Fibroblast of peridontal ligament (primary cell): ENCODE measurements at regions not wholly inside any gene's neighbourhood (a gene's known extent, or its start where the extent isn't known, plus 50 kb on each side); places are given as distances from the start of the nearest gene placed in this dataset.
A peak's percentile ranks its signal among the peaks of the same experiment; 100 is the strongest.

ENCODE experiments used
- DNase-seq: peaks from one replicate; pipeline ENCODE4 v3.0.0-alpha.2; 2010; ENCODE audit errors: extremely low read depth

DNA sequence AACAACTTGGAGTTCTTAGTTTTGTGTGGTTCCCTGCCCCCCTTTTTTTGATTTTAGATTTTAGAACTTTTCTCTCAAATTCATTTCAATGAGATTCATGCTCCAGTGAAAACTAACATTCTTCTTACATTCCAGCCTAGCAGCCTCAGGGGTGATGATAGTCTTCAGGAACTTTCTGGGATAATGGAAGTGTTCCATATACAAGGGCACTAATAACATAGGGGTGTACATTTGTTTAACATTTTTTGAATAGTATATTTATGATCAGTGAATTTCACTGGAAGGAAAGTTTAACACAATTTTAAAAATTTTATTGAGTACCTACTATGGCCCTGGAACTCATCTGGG lies 61.4 kb upstream of the ZNF648 start:
- peak; percentile 20 for DNase-seq

GRCh38 chr1:182122256-182122912 lies 60.9 kb upstream of the ZNF648 start:
- peak; percentile 23 for DNase-seq

- DNase-seq: no peak
These were observed 60.3 kb upstream of the ZNF648 start for GRCh38 chr1:182121787-182122186.

DNA sequence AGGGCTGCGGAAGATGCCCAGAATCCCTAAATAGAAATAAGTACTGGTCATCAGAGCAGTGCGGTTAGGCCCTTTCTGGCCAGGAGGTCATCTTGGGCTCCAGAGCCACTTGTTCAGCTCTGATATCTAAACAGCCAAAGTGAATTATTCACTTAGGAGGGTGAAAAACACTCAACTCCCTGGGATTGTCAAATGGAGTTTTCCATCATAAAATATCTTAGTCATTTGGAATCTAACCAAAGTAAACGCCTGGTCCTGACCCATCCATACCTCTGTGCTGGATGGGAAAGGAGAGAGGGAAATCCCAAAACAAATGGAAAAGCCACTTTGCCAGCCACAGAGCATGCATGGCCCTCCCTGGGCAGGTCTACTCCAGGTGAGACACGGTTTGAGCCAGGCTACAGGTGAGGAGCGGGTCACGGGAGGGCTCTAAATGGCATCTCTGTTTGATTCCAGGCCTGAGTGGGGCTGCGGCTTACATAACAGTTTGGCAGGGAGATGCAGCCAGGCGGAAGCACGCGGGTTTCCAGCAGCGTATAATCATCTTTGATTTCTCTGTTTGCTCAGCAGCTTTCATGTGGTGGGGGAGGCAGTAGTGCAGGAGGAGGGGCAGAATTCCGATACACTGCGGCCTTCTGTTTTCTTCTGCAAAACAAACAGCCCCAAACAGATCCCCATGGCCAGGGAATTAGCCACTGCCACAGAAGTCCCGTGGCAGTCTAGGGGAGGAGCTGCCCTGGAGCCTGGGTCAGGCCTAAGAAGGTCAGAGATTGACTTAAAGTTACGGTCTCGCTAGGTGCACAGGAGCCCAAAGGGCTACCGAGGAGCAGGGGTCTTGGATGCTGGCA lies 59.1 kb upstream of the ZNF648 start:
- DNase-seq: peak; percentile 58

DNA sequence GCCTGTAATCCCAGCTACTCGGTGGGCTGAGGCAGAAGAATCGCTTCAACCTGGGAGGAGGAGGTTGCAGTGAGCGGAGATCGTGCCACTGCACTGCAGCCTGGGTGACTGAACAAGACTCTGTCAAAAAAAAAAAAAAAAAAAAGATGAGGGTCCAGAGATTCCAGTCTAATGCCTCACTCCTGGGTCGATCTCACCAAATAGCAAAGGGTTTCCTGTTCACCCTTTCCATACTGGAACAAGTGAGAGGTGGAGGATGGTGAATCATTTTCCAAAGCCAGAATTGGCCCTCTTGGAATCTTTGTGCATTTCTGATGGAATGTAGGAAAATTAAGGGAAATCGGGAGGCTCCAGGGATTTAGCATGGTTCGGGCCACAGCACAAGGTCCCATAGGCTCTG lies 58.1 kb upstream of the ZNF648 start:
- no peak for DNase-seq

GRCh38 chr1:182118851-182119250 lies 57.3 kb upstream of the ZNF648 start:
- DNase-seq: no peak

GRCh38 chr1:182114627-182115023 lies 53.1 kb upstream of the ZNF648 start:
- DNase-seq: no peak

- DNase-seq: no peak
These were observed 52.5 kb upstream of the ZNF648 start for GRCh38 chr1:182113879-182114626.

- DNase-seq: no peak
These were observed 50.0 kb upstream of the ZNF648 start for GRCh38 chr1:182111496-182111895.
